H1 (cell line): ENCODE measurements at regions not wholly inside any gene's neighbourhood (a gene's known extent, or its start where the extent isn't known, plus 50 kb on each side); places are given as distances from the start of the nearest gene placed in this dataset.
"Not testable (repeated sequence)": the region's sequence is repeated elsewhere in the genome, so short reads cannot be mapped to it uniquely, and the experiment has no call there.

Source experiments
- CTCF ChIA-PET: fragments of 300-600 bp; sonication (Branson Sonifier 250); formaldehyde crosslinking; loops from one replicate; lab custom pipeline; 2021; ENCODE audit not compliant: partially characterized antibody; lab: Charles Lee
- POLR2A ChIA-PET: fragments of 300-600 bp; sonication (Branson Sonifier 250); formaldehyde crosslinking; loops from one replicate; lab custom pipeline; 2021; ENCODE audit warnings: inconsistent platforms; ENCODE audit not compliant: partially characterized antibody; lab: Charles Lee
- DNase-seq, 2 experiments: peaks; one replicate each; pipeline versions ENCODE4 v3.0.0 to v3.0.0-alpha.2; 2010 to 2022; ENCODE audit warnings: low spot score in 2 of 2, low read depth in 1 of 2, mixed read lengths in 1 of 2
- FAIRE-seq: peaks from 2 replicates; lab custom pipeline; 2011; peaks lifted over from hg19 to GRCh38; lab: Jason Lieb, UNC
- H2AFZ ChIP-seq: 2 replicates; pipeline ENCODE4 v1.8.1; 2012; ENCODE audit warnings: low read length, inconsistent platforms
- H2AK5ac ChIP-seq: 2 replicates; pipeline ENCODE4 v1.6.1; 2013; ENCODE audit warnings: low read depth, low read length
- H2BK120ac ChIP-seq: replicated peaks from 2 replicates; pipeline ENCODE3; 2013; ENCODE audit warnings: low read depth, low read length, inconsistent platforms
- H2BK12ac ChIP-seq: 2 replicates; pipeline ENCODE4 v1.6.1; 2013; ENCODE audit warnings: low read depth, low read length
- H2BK15ac ChIP-seq: 2 replicates; pipeline ENCODE4 v1.6.1; 2013; ENCODE audit warnings: low read length
- H2BK20ac ChIP-seq: 2 replicates; pipeline ENCODE4 v1.6.1; 2013; ENCODE audit warnings: low read length
- H2BK5ac ChIP-seq: 2 replicates; pipeline ENCODE4 v1.6.1; 2013; ENCODE audit warnings: low read depth, low read length
- H3K14ac ChIP-seq: 2 replicates; pipeline ENCODE4 v1.6.1; 2013; ENCODE audit warnings: inconsistent platforms; ENCODE audit not compliant: insufficient read length
- H3K18ac ChIP-seq: 2 replicates; pipeline ENCODE4 v1.6.1; 2013; ENCODE audit warnings: low read length; ENCODE audit errors: extremely low read depth
- H3K23ac ChIP-seq: 2 replicates; pipeline ENCODE4 v1.6.1; 2013; ENCODE audit warnings: inconsistent platforms; ENCODE audit not compliant: insufficient read length
- H3K23me2 ChIP-seq: 2 replicates; pipeline ENCODE4 v1.6.1; 2013; ENCODE audit warnings: low read depth, low read length
- H3K27ac ChIP-seq: 2 replicates; pipeline ENCODE4 v1.6.1; 2011; ENCODE audit warnings: low read depth, low read length, inconsistent platforms
- H3K27me3 ChIP-seq, 4 experiments: replicated peaks in 1 of 4; 1 replicate in 1 of 4; 2 replicates in 3 of 4; pipeline versions ENCODE4 v1.6.1 to v1.8.1; 2011 to 2013; ENCODE audit warnings: low read length in 3 of 4, mild to moderate bottlenecking in 3 of 4, inconsistent platforms in 2 of 4, mixed read lengths in 2 of 4, moderate library complexity in 1 of 4; ENCODE audit not compliant: control insufficient read depth in 3 of 4, insufficient read depth in 3 of 4; ENCODE audit errors: extremely low read depth in 1 of 4
- H3K36me3 ChIP-seq, 4 experiments: 2 replicates each; pipeline versions ENCODE4 v1.6.1 to v1.8.1; 2011 to 2013; ENCODE audit warnings: mild to moderate bottlenecking in 4 of 4, low read length in 3 of 4, moderate library complexity in 2 of 4, control low read depth in 1 of 4, inconsistent platforms in 1 of 4; ENCODE audit not compliant: insufficient read depth in 4 of 4, control insufficient read depth in 2 of 4
- H3K4ac ChIP-seq: replicated peaks from 2 replicates; pipeline ENCODE3; 2013; ENCODE audit warnings: low read length, low read depth, mixed read lengths, inconsistent platforms; ENCODE audit not compliant: insufficient read length
- H3K4me1 ChIP-seq, 4 experiments: replicated peaks in 1 of 4; 1 replicate in 1 of 4; 2 replicates in 3 of 4; pipeline versions ENCODE4 v1.6.1 to v1.8.1; 2011 to 2013; ENCODE audit warnings: low read length in 3 of 4, inconsistent platforms in 2 of 4, mixed read lengths in 1 of 4; ENCODE audit not compliant: insufficient read depth in 4 of 4, control insufficient read depth in 3 of 4
- H3K4me2 ChIP-seq, 2 experiments: 2 replicates each; pipeline versions ENCODE4 v1.6.1 to v1.8.1; 2011 to 2013; ENCODE audit warnings: low read depth in 2 of 2, low read length in 2 of 2, control low read depth in 1 of 2, inconsistent platforms in 1 of 2, mild to moderate bottlenecking in 1 of 2; ENCODE audit not compliant: insufficient read depth in 1 of 2
- H3K4me3 ChIP-seq, 4 experiments: fragments of 200-600, 300-600 bp in 1 of 4; sonication (generic), shearing (Covaris generic), sonication (Bioruptor Twin) in 1 of 4; 2 replicates each; pipeline versions ENCODE4 v1.5.1 to v1.8.1; 2011 to 2016; ENCODE audit warnings: low read length in 4 of 4, low read depth in 3 of 4, control low read depth in 2 of 4, inconsistent platforms in 2 of 4, mild to moderate bottlenecking in 2 of 4, mixed read lengths in 1 of 4, moderate library complexity in 1 of 4; ENCODE audit not compliant: insufficient read depth in 2 of 4; ENCODE audit errors: extremely low read depth in 1 of 4
- H3K56ac ChIP-seq: replicated peaks from 2 replicates; pipeline ENCODE3; 2013; ENCODE audit warnings: low read depth, mild to moderate bottlenecking, mixed read lengths, low read length, inconsistent platforms; ENCODE audit not compliant: insufficient read length
- H3K79me1 ChIP-seq: 2 replicates; pipeline ENCODE4 v1.6.1; 2013; ENCODE audit warnings: low read depth, low read length, control low read depth
- H3K79me2 ChIP-seq, 2 experiments: 2 replicates each; pipeline versions ENCODE4 v1.6.1 to v1.8.1; 2012 to 2013; ENCODE audit warnings: low read length in 2 of 2, mild to moderate bottlenecking in 2 of 2, inconsistent platforms in 1 of 2; ENCODE audit not compliant: insufficient read depth in 2 of 2, control insufficient read depth in 1 of 2
- H3K9ac ChIP-seq, 4 experiments: replicated peaks in 1 of 4; 1 replicate in 1 of 4; 2 replicates in 3 of 4; pipeline versions ENCODE4 v1.6.1 to v1.8.1; 2011 to 2013; ENCODE audit warnings: low read depth in 3 of 4, low read length in 3 of 4, control low read depth in 2 of 4, mild to moderate bottlenecking in 2 of 4, moderate library complexity in 2 of 4, inconsistent platforms in 1 of 4; ENCODE audit errors: extremely low read depth in 1 of 4
- H3K9me3 ChIP-seq, 2 experiments: 2 replicates each; pipeline versions ENCODE4 v1.6.1 to v1.8.1; 2012 to 2013; ENCODE audit warnings: mild to moderate bottlenecking in 2 of 2, moderate library complexity in 2 of 2, control low read depth in 1 of 2, inconsistent platforms in 1 of 2, low read depth in 1 of 2, low read length in 1 of 2, mixed read lengths in 1 of 2; ENCODE audit not compliant: insufficient read depth in 2 of 2
- H4K20me1 ChIP-seq, 2 experiments: replicated peaks in 1 of 2; 2 replicates each; pipeline versions ENCODE3 to v1.8.1; 2011 to 2013; ENCODE audit warnings: inconsistent platforms in 2 of 2, low read length in 2 of 2, mild to moderate bottlenecking in 1 of 2; ENCODE audit not compliant: insufficient read depth in 2 of 2, control insufficient read depth in 1 of 2
- H4K5ac ChIP-seq: 2 replicates; pipeline ENCODE4 v1.6.1; 2013; ENCODE audit warnings: low read length, low read depth, mixed read lengths, inconsistent platforms; ENCODE audit not compliant: insufficient read length
- H4K8ac ChIP-seq: 2 replicates; pipeline ENCODE4 v1.8.0; 2013; ENCODE audit warnings: mild to moderate bottlenecking, moderate library complexity, low read length, inconsistent platforms; ENCODE audit not compliant: insufficient read depth; ENCODE audit errors: extremely low read depth
- H4K91ac ChIP-seq: replicated peaks from 2 replicates; pipeline ENCODE3; 2013; ENCODE audit warnings: low read length, mixed read lengths, inconsistent platforms; ENCODE audit not compliant: insufficient read length
- WGBS, 2 experiments: shearing (Covaris generic) in 1 of 2; methylation state at CpG; one replicate each; pipeline versions ENCODE4 v1.1.6 to v1.1.7; 2013 to 2015; ENCODE audit warnings: low lambda C conversion rate in 2 of 2, mixed read lengths in 2 of 2, inconsistent platforms in 1 of 2, low coverage in 1 of 2, missing lambda C conversion rate in 1 of 2; ENCODE audit not compliant: insufficient replicate concordance in 2 of 2, insufficient coverage in 1 of 2, insufficient read length in 1 of 2; ENCODE audit errors: extremely low coverage in 1 of 2, missing lambda C conversion rate in 1 of 2; 5-methylcytosine and 5-hydroxymethylcytosine counted together

GRCh38 chr18:75690283-75690682 is 262.8 kb upstream of the SMIM21 start:
- H4K5ac ChIP-seq, H3K4ac ChIP-seq, H3K23me2 ChIP-seq, H3K27me3 ChIP-seq, H2BK5ac ChIP-seq, H2AK5ac ChIP-seq, H3K36me3 ChIP-seq, H3K18ac ChIP-seq, H2AFZ ChIP-seq, H4K8ac ChIP-seq, H4K20me1 ChIP-seq, H2BK12ac ChIP-seq, H3K9ac ChIP-seq, H3K27ac ChIP-seq, H3K4me2 ChIP-seq, H3K79me1 ChIP-seq, H3K56ac ChIP-seq, H3K14ac ChIP-seq, POLR2A ChIA-PET, H3K4me3 ChIP-seq, H3K4me1 ChIP-seq, DNase-seq, FAIRE-seq, H2BK120ac ChIP-seq, H3K23ac ChIP-seq, H3K9me3 ChIP-seq, H4K91ac ChIP-seq, H2BK20ac ChIP-seq, H2BK15ac ChIP-seq, H3K79me2 ChIP-seq: not testable (repeated sequence)
- CTCF ChIA-PET, result interaction anchor here (1.8 kb wide), 1 partner anchor 8 kb away, joined by 16 read pairs; no protein-coding TSS in a partner anchor
- WGBS, 2 experiments, result 98% methylated on average over 3 of the region's 3 CpGs; no CpG with 5 or more reads in 1 of the 2 experiments
